Transverse colon (tissue), 4 donors: ENCODE measurements at regions not wholly inside any gene's neighbourhood (a gene's known extent, or its start where the extent isn't known, plus 50 kb on each side); places are given as distances from the start of the nearest gene placed in this dataset.

Experiments used
- DNase-seq: peaks from one replicate; pipeline ENCODE4 v3.0.0-alpha.2; 2019
- H3K27ac ChIP-seq, 4 donors: fragments of 200-600 bp; sonication (generic); 2 replicates each; pipeline ENCODE4 v1.5.1; 2016 to 2018; ENCODE audit warnings: inconsistent platforms in 4 of 4
- H3K27me3 ChIP-seq: fragments of 200-600 bp; sonication (generic); 2 replicates; pipeline ENCODE4 v1.5.1; 2017; ENCODE audit warnings: inconsistent platforms
- H3K36me3 ChIP-seq, 4 donors: fragments of 200-600 bp; sonication (generic); 2 replicates each; pipeline ENCODE4 v1.5.1; 2017 to 2019; ENCODE audit warnings: inconsistent platforms in 4 of 4
- H3K4me1 ChIP-seq, 4 donors: fragments of 200-600 bp; sonication (generic); 2 replicates each; pipeline ENCODE4 v1.5.1; 2017 to 2020; ENCODE audit warnings: inconsistent platforms in 4 of 4
- H3K4me3 ChIP-seq, 4 donors: fragments of 200-600 bp; sonication (generic); 1 replicate in 1 of 4; 2 replicates in 3 of 4; pipeline versions ENCODE4 v1.5.1 to v1.6.1; 2017 to 2019; ENCODE audit warnings: inconsistent platforms in 4 of 4
- H3K9me3 ChIP-seq, 2 donors: fragments of 200-600 bp; sonication (generic); 2 replicates each; pipeline ENCODE4 v1.5.1; 2017 to 2019; ENCODE audit warnings: inconsistent platforms in 2 of 2
- CTCF ChIP-seq, 5 experiments: fragments of 200-600 bp in 3 of 5; fragments of 450-650 bp in 2 of 5; sonication (generic) in 3 of 5; IDR thresholded peaks; 1 replicate in 2 of 5; 2 replicates in 3 of 5; pipeline ENCODE4 v1.5.1; 2016 to 2017; ENCODE audit warnings: antibody characterized with exemption in 5 of 5, inconsistent platforms in 3 of 5, mild to moderate bottlenecking in 2 of 5, moderate library complexity in 1 of 5
- EP300 ChIP-seq: sonication (generic); formaldehyde crosslinking; IDR thresholded peaks from one replicate; pipeline ENCODE4 v1.6.1; 2017; ENCODE audit warnings: antibody characterized with exemption, low read depth
- POLR2A ChIP-seq: fragments of 450-650 bp; IDR thresholded peaks from one replicate; pipeline ENCODE4 v1.6.1; 2016; ENCODE audit warnings: antibody characterized with exemption, mild to moderate bottlenecking, moderate library complexity
- POLR2AphosphoS5 ChIP-seq, 3 donors: sonication (generic); formaldehyde crosslinking; IDR thresholded peaks; one replicate each; pipeline ENCODE4 v1.6.1; 2016; ENCODE audit warnings: antibody characterized with exemption in 3 of 3
- WGBS, 2 donors: methylation state at CpG; one replicate each; pipeline ENCODE4 v1.1.5; 2018; ENCODE audit warnings: low coverage in 1 of 2; 5-methylcytosine and 5-hydroxymethylcytosine counted together
- in situ Hi-C, 4 donors: fragments of 200-750 bp; cut with MboI; loops; one replicate each; pipeline versions ENCODE4 v1.15.0 to v1.15.1; 2017; ENCODE audit warnings: low sequenced_read_pairs in 3 of 4, low pct_ligation_motif_present in 1 of 4, low pct_unique_long_range_greater_than_20kb in 1 of 4
- intact Hi-C: fragments of 100-400 bp; cut with DNase I; formaldehyde crosslinking; loops from one replicate; pipeline ENCODE4 v1.15.1; 2023; ENCODE audit warnings: low total_unique reads

- intact Hi-C loops (no loop called here), in situ Hi-C loops (no loop called here)
- Histone ChIP-seq H3K4me3 (no peak overlapping the region), H3K4me1 (no peaks in the 10 kb centered on the region), H3K9me3 (no peaks in the 10 kb centered on the region), H3K36me3 (no peaks in the 10 kb centered on the region), H3K27ac (no peak overlapping the region), H3K27me3 (no peaks in the 10 kb centered on the region)
- TF ChIP-seq EP300: no peak
- TF ChIP-seq CTCF (IDR thresholded peaks at IDR 0.05): no peak
- WGBS, 2 donors: 52 to 56% methylated on average over 1 of the region's 1 CpG
- no peak for DNase-seq
Measured at GRCh38 chr7:79833616-79834015, 301.0 kb upstream of the GNAI1 start.

GRCh38 chr7:79828866-79829265 lies 305.8 kb upstream of the GNAI1 start:
- H3K9me3 ChIP-seq: no peaks in the 10 kb centered on the region
- H3K4me1 ChIP-seq: no peaks in the 10 kb centered on the region
- in situ Hi-C loops (no loop called here), intact Hi-C loops (no loop called here)
- no peak overlapping the region for H3K4me3 ChIP-seq
- H3K27ac ChIP-seq: no peak overlapping the region
- no peak for TF ChIP-seq CTCF (IDR thresholded peaks at IDR 0.05)
- no peak for TF ChIP-seq EP300
- no peak for TF ChIP-seq POLR2AphosphoS5 (IDR thresholded peaks at IDR 0.05)
- no peak for TF ChIP-seq POLR2A
- no peaks in the 10 kb centered on the region for H3K27me3 ChIP-seq
- DNase-seq: no peak
- no peaks in the 10 kb centered on the region for H3K36me3 ChIP-seq

GRCh38 chr7:79823246-79823951 lies 311.2 kb upstream of the GNAI1 start:
- Histone ChIP-seq H3K9me3 (no peaks in the 10 kb centered on the region), H3K4me3 (no peak overlapping the region), H3K36me3 (no peaks in the 10 kb centered on the region), H3K27me3 (no peaks in the 10 kb centered on the region), H3K4me1 (peaks cover 0 to 6% (median 2%) of the 10 kb centered on the region in 4 donors), H3K27ac (no peak overlapping the region)
- in situ Hi-C loops: no loop called here
- TF ChIP-seq POLR2AphosphoS5 (IDR thresholded peaks at IDR 0.05): no peak
- no peak for TF ChIP-seq CTCF (IDR thresholded peaks at IDR 0.05)
- TF ChIP-seq POLR2A: no peak
- no peak for TF ChIP-seq EP300
- intact Hi-C loops: no loop called here
- DNase-seq: no peak
- 48 to 65% methylated on average over 4 of the region's 4 CpGs for WGBS, 2 donors

- intact Hi-C loops: no loop called here
- Histone ChIP-seq H3K36me3 (no peaks in the 10 kb centered on the region), H3K4me3 (no peak overlapping the region), H3K4me1 (peaks cover 0 to 6% (median 2%) of the 10 kb centered on the region in 4 donors), H3K9me3 (no peaks in the 10 kb centered on the region), H3K27me3 (no peaks in the 10 kb centered on the region), H3K27ac (no peak overlapping the region)
- DNase-seq: no peak
- in situ Hi-C loops: no loop called here
- TF ChIP-seq EP300 (no peak), POLR2AphosphoS5 (IDR thresholded peaks at IDR 0.05) (no peak), CTCF (IDR thresholded peaks at IDR 0.05) (no peak), POLR2A (no peak)
- WGBS, 2 donors: 44 to 52% methylated on average over 2 of the region's 2 CpGs
Measured at GRCh38 chr7:79822620-79823240, 311.9 kb upstream of the GNAI1 start.
